Fibroblast of skin of scalp (primary cell): ENCODE measurements at regions not wholly inside any gene's neighbourhood (a gene's known extent, or its start where the extent isn't known, plus 50 kb on each side); places are given as distances from the start of the nearest gene placed in this dataset.
A peak's percentile ranks its signal among the peaks of the same experiment; 100 is the strongest.

Experiments used
- DNase-seq: peaks from one replicate; pipeline ENCODE4 v3.0.0-alpha.2; 2013

DNA sequence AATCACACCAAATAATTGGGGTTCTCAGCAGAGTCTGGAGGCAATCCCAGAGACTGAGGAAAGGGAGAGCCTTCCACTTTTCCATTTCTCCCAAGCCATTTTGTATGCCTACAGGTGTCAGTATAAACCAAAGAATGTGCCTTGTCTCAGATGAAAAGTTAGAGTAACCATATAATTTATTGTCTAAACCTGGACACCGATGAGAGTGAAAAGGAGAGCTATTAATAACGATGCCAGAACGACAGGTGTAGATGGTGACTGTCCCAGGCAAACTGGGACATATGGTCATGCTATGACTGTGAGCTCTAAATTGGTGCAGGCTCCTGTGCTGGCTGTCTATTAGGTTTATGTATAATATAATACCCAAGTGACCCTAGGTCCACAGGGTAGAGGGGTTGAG is 219.6 kb downstream of the ARHGAP12 start:
- DNase-seq, result no peak

DNA sequence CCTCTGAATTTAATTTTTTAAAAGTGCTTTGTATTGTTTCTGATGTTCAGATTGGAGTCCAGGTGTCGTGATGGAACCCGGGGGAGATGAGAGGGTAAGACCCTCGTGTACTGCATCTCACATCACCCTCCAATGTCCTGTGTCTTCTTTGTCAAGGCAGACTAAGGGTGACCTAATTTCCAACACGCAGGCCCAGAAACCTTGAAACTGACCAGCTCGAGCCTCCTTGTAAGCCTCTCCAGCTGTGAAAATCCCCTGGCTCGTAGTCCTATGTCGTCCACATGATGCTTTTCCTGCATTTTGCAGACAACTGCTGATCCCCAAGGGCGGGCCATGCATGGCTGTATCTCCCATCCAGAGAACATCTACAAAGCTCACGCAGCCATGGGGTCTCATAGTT is 220.2 kb downstream of the ARHGAP12 start:
- no peak for DNase-seq

DNA sequence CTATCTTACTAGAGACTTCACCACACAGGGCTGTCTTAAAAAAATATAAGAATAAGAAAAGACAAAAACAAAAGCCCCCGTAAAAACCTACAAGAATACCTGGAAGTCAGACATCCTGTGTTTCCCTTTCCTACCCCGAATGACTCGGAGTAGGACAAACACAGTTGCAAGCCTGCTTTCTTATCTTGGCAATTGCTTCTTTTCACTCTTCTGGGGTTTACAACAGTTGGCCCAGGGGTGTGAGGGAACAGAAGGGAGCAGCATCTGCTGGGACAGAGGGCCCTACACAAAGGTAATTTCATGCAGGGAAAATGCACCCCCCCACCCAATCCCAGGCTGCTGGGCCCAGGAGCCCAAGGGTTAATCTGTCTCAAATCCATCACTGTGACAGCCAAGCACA is 220.6 kb downstream of the ARHGAP12 start:
- no peak for DNase-seq

DNA sequence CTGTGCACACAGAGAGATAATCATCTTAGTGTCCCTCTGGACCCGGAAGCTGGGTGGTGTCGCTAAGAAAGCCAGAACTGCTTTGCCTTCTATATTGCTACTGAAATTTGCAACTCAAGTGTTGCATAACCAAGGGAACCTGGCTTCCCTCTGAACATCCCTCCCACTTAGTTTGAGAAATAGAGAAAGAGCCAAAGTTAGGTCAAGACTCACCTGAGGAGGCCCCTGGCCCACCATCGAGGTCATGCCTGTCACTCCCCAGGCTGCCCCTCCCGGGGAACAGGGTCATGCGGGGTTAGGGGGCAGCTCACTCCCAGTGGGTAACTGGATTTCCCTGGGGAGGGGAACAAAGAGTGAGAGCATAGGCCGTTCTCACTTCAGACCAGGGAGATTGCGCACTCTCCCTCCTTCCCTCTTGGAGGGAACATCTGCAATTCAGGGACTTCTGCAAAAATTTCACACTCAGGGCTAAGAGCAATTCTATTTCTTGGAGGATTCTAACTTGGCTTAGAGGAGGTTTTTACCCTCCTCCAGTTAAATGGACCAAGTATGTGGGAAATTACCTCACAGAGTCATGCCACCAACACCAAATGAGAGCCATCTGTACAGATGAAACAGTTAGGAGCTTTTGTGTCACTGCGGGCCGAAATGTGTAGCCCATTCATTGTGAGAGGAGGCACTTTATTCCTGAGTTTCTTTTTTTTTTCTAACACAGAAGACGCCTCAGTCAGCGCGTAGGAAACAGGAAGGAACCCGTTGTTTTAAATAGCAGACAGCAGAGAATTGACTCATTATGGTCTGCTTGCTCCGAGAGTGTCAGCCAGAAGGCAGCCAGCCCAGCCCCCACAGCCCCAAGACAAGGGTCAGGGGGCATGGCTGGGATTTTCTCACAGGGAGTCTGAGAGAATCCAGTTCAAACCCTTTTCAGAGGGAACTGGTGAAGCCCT is 221.3 kb downstream of the ARHGAP12 start:
- peak; percentile 81 for DNase-seq

DNA sequence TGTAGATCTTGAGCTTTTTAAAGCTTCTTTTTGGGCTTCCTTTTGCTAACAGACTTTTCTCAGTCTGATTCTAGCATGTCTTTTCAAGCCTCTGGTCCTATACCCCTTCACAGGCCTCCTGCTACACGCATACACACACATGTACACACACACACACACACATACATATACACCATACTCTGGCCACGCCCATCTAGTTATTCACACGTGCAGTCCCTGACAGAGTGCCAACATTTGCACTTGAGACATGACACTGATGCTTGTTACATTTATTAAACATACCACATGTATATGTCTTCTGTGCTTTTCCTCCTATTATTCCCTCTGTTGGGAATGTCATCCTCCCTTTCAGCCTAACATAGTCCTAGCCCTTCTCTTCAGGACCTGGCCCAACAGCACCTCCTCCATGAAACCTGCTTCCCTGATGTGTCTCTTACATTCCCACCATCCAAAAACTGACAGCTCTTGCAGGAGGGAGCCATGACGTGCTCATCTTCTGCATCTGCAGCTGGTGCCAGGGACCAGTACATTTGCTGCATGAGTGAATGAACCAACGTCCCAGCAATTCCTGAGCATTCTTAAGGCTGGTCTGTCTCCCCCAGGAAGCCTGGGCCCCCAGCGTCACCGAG is 222.1 kb downstream of the ARHGAP12 start:
- no peak for DNase-seq

DNA sequence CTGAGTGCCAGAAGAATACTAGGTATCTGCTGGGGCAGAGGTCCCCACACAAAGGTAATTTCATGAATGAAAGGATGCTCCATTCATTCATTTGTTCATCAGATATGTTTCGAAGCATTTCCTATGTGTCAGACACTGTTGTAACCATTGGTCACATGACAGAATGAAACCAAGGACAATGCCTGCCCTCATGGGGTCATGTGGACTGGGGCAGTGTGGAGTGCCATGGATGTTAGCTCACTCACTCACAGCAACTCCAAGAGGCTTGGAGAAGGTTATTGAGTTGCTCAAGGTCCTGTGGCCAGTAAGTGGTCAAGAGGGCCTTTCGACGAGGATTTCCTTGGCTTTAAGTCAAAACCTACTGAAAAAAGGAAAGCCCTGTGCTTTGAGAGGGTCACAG is 223.5 kb downstream of the ARHGAP12 start:
- DNase-seq, result no peak

DNA sequence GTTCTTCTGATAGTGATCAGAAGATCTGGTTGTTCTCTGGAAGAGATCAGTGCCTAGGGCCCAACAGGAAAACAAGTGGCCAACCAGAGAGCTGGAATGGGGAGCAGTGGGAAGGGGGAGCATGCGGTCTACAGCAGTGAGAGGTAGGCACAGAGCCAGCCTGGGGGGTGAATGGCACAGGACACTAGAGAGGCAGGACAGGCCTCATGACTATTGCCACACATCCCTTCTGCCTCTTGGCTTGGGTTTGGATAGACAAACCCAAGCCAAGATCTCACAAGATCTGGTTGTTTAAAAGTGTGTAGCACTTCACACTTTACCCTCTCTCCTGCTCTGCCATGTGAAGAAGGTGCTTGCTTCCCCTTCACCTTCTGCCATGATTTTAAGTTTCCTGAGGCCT is 224.4 kb downstream of the ARHGAP12 start:
- no peak for DNase-seq

DNA sequence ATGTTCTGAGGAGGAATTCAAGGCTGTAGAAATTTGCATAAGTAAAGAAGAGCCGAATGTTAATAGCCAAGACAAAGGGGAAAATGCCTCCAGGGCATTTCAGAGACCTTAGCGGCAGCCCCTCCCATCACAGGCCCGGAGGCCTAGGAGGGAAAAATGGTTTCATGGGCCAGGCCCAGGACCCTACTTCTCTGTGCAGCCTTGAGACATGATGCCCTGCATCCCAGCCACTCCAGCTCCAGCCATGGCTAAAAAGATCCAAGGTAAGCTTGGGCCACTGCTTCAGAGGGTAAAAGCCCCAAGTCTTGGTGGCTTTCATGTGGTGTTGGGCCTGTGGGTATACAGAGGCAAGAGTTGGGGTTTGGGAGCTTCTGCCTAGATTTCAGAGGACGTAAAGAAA is 225.7 kb downstream of the ARHGAP12 start:
- DNase-seq, result no peak

DNA sequence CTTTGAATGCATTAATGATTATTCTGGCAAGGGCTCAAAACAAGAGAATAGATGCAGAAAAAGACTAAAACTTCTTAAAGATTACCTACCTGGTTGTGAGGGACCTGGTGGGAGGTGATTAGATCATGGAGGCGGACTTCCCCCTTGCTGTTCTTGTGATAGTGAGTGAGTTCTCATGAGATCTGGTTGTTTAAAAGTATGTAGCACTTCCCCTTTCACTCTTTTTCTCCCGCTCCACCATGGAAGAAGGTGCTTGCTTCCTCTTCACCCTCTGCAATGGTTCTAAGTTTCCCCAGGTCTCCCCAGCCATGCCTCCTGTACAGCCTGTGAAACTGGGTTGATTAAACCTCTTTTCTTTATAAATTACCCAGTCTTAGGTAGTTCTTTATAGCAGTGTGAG is 226.6 kb downstream of the ARHGAP12 start:
- no peak for DNase-seq

DNA sequence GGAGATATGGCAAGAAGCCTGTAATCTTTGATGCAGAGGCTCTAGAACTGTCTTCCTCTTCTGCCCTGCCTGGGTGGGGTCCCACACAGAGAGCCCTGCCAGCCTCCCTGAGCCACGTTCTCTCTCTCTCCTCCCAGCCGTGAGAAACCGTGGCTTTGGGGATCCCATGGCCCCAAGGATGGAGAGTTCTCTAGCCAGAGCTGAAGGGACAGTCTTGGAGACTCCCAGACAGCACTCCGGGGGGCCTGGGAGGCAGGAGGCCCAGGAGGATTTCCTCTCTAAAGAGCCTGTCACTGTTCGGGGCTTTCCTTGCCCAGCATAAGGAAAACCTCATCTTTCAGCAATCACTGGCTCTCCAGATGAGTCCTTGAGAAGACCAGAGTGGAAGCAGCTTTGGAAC is 227.1 kb downstream of the ARHGAP12 start:
- no peak for DNase-seq

DNA sequence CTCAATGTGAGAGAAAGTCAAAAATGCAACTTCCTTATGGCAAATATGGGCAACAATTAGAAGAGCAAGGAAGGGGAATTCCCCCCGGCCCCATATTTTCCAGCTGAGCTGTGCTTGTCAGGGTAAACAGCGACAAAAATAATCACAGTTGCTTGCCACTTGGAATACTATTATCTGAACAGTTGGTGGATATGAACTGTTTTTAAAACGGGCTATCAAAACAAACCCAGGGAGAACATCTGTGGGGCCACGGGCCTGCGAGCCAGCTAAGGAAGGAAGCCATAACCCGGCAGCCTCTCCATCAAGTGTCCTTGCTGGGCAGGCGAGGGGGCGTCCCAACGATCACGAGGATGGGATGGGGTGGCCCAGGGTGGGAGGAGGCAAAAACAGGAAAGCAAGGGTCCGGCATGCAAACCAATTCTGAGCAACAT is 228.4 kb downstream of the ARHGAP12 start:
- peak; percentile 56 for DNase-seq

DNA sequence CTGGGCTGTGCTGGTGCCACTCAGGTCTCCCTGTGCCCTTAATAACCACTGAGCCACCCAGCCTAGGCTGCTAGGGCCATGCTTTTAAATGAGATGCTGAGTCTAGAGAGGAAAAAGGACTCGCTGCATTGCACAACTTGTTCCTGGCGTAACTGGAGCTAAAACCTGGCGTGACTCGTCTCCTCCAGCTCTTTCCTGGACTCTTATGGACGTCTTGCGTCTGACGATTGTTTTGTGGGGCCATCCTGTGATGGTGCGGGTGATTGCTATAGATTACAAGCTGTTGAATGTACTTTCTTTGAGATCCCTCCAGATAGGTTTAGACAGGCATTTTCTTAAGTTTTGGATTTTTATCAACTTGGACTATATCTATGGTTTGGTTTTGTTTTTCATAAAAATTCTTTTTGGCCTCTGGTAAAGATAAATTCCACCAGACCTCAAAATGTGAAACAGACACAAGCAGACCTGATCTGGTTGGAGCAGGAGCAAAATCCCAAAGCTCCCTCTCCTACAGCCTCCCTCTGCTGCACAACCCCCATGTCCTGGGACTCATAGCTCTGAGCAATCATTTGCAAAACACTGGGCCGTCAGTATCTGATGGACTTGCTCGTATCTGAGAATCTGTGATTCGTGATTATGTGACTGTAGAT is 230.3 kb downstream of the ARHGAP12 start:
- peak; percentile 76 for DNase-seq

DNA sequence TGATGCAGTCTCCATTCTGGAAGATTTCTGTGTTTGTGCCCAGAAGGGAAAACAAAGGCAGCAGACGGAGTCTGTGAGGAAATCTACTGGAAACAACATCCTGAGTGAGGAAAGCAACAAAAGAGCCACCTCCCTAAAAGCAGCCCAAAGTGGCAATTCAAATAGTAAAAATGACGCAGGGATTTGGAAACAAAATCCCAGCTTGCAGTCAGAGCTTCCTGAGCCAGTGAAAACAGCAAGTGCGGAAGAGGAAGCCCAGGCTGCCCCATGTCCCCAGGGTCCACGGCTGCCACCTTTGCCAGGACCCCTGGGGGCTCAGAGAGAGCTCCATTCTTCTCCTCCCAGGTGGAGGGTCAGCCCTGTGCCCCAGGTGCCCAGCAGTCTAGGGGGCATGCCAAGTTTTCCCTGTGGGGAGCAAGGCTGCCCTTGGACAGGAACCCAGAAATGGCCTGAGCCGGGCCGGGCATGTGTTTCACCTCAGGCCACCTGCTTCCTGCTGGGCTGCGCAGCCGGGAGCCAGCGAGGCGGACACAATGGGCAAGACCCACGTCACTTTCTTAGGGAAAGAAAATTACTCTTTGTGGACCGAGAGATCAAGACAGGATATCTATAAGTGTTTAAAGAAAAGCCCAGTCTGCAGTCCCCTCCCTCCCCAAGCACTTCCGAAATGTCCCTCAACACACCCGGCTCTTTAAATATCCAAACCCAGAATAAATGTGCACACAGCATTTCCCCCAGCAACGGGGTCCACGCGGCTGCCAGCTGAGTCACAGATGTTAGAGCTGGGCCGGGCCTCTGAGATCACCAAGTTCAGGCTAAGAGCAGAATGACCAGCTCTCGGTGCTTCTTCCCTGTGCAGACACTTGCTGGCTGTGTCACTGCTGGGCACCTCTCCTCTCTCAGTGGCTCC is 231.1 kb downstream of the ARHGAP12 start:
- peak; percentile 73 for DNase-seq

DNA sequence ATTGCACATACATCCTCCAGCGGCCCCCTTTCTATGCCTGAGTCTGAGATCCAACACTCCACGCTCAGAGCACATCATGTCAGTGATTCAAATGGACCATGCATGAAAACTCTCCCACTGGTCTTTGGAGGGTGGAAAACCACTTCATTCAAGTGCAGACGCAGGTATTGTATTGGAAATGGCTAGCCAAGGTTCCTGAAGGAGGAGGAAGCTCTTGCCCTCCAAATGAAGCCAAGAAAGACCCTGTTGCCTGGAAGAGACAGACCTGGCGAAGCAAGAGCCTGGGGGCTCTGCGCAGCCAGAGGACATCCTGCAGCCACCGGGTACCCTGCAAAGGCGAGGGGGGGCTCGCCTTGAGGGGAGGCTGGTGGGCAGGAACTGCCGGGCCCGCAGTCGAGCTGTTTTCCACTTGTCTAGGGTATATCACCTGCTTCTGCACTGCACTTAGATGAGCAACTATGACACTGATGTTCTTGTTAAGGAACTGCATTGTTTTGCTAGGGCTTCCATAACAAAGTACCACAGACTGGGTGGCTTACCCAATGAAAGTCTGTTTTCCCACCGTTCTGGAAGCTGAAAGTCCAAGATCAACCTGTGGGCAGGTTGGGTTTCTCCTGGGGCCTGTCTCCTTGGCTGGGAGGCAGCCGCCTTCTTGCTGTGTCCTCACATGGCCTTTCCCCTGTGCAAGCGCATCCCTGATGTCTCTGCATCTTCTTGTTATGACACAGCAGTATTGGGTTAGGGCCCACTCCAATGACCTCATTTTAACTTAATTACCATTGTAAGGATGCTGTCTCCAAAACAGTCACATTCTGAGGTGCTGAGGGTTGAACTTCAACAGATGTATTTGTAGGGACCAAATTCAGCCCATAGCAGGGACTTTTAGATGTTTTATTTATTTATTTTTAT is 233.4 kb downstream of the ARHGAP12 start:
- peak; percentile 21 for DNase-seq

DNA sequence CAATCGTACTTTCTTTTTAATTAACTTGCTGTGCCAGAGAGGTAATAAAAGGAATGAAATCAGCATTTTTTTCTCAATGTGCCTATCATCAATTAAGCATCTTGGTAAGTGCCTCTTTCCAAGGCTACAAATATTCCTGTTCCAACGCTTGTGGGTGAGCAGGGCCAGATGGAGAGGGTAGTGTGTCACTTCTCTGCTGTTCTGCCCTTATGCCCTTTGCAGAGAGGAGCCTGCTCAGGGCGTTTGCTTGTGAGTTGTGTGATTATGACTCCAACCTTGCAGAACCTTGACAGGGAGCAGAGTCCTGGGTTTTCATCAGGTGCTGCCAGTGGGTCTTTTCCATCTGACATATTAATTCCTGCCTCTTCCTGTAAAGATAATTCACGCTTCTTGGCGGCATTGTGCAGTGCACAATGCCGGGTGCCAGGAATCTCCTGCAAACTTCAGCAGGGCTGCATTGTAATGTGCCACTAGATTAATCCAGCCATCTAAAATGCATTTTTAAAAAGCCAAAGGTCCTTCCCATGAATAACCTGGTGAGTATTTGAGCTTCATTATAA is 234.4 kb downstream of the ARHGAP12 start:
- no peak for DNase-seq

DNA sequence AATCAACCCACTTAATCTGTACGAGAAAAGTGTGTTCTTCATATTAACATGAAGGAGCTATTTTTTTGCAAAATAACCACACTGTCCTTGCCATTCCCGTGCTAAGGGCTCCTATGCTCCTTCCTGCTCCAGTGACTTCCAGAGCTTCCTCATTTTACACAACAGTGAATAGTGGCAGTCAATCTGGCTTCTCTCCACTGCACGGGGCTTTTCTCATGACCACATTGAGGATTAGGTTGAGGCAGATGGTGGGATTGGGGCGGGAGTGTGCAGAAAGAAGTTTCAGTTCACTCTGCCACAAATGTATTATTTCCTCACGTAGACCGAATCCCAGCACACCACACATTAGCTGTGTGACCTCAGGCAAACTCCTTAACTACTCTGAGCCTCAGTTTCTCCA is 235.1 kb downstream of the ARHGAP12 start:
- DNase-seq, result no peak

DNA sequence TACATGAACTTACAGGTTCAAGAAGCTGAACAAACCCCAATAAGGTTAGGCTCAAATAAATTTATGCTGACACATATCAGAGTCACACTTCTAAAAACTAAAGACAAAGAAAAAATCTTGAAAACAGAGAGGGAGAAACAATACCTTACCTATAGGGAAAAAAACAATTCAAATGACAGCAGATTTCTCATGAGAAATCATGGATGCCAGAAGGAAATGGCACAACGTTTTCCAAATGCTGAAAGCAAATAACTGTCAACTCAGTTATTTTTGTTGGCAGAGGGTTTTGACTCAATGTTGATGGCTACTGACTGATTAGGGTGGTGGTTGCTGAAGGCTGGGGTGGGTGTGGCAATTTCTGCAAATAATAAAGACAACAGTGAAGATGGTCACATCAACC is 239.4 kb downstream of the ARHGAP12 start:
- no peak for DNase-seq

DNA sequence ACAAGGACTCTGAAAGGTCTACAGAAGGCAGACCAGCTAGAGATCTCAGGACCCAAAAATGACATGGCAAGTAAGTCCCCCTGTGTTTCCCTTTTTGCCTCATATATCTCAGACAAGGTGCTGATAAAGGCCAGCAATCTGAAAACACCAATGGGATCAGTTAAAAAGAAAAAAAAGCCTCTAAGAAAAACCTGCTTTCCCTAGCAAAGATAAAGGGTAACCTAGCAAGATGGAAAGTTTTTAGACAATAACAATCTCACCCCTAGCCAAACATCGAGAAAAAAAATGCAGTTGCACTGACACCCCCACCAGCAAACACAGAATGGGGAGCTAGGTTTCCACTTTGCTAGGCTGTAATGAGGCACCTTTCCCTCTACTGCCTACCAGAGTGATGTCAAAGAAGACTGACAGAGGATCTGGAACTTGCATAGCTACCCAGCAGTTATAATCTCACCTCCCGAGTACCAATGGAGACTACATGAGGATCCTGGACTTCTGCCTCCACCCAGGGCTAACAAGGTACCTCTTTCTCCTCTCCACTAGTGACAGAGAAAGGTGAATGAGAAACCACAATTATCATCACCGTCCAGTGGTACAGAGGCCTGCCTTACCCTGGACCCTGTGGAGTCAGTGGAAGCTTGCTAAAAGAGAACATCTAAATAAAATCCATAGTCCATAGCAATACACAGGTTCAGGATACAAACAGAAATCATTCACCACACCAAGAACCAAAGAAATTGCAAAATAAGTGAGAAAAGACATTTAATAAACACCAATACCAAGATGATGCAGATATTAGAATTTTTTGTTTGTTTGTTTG is 240.8 kb downstream of the ARHGAP12 start:
- no peak for DNase-seq

DNA sequence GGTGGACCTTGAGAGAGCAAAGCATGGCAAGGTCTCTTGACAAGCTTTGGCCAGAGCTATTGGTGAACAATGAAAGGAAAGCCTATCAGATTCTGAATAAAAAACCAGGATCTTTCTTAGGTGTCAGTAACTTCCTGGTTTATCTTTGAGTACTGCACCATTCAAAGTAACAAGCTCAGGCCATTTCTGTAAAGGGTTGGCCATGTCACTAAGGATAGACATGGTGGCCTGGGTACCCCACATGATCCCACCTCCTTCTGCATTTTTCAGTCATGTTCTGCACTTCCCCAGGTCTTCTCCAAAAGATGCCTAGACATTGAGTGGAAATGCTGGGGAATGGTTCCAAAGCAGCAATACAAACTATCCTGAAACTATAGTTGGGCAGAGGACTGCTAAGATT is 242.0 kb downstream of the ARHGAP12 start:
- no peak for DNase-seq

DNA sequence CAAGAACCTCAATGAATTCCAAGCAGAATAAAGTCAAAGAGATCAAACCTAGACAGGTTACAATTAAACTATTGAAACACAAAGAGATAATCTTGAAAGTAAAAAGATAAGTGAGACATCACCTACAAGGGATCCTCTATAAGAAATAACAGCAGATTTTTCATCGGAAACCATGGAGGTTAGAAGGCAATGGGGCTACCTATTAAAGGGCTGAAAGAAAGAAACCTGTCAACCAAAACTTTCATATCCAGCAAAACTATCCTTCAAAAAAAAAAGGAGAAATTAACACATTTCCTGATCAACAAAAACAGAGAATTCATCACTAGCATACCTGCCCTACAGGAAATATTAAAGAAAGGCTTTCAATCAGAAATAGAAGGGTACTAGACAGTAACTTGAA is 244.9 kb downstream of the ARHGAP12 start:
- DNase-seq, result no peak
